HUDEP-2 (cell line): ENCODE measurements at regions not wholly inside any gene's neighbourhood (a gene's known extent, or its start where the extent isn't known, plus 50 kb on each side); places are given as distances from the start of the nearest gene placed in this dataset.
"Not testable (repeated sequence)": the region's sequence is repeated elsewhere in the genome, so short reads cannot be mapped to it uniquely, and the experiment has no call there.

ENCODE experiments used
- DNase-seq, 76 experiments: peaks; one replicate each; lab custom pipeline; 2025; ENCODE audit not compliant: unreplicated experiment in 76 of 76; lab: John Stamatoyannopoulos, UW

DNA sequence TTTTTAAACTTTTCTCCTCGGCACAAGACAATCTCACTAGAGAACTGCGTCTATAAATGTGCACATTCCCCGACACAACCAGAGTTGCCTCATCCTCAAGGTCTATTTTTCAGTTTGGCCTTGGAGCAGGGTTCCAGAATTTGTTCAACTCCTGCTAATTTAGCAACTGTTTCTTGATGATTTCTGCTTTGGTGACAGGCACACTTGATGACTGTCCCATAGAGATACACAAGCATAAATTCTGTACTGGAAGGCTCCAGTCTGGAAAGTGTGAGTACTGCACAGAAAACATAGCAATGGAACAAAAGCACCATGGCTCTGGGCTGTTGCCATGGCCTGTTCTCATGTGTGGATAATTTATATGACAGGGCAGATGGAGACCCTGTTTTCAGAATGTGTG lies 379.6 kb upstream of the PDZRN3 start:
- DNase-seq, result no peak

DNA sequence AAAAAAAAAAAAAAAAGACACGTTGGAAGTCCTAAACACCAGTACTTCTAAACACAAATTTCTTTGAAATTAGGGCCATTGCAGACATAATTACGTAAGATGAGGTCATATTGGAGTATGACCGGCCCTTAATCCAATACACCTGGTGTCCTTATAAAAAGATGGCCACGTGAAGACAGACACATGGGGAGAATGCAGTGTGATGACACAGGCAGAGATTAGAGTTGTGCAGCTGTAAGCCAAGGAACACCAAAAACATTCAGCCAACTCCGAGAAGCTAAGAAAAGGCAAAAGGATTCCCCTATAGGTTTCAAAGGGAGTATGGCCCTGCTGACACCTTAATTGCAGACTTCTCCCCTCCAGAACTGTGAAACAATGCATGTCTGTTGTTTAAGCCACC lies 379.0 kb upstream of the PDZRN3 start:
- no peak for DNase-seq

DNA sequence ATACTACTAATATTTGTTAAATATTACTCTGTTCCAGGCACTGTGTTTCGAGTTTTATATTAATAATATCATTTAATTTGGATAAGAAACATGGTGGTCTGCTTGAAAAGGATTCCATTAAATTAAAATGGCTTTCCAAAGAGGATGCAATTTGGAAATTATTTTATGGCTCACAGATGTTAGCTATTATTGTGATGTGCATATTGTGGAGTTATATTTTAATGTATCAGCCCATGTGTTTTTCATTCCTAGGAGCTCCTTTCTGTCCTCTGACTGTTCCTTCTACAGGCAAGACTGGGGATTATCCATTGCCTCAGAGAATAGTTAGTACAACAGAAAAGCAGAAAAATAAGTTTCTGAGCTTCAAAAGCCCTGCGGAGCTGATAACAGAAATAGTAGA lies 376.7 kb upstream of the PDZRN3 start:
- no peak for DNase-seq

DNA sequence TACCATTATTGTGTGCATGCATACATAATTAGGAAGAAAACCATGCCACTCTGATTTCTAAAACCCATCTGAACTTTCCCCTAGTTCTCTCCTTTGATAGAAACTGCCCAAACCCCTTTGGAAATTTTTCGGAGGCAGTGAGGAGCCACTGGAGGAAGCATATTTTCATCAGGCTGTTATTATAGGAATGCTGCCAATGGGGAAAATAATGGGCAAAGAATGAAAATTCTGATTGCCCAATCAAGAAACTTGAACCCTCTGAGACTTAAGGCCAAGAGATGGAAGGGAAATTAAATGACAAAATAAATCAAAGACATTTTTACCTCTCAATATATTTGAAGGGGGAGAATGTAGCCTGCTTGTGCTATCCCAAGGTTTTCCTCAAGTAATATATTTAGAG lies 376.0 kb upstream of the PDZRN3 start:
- no peak for DNase-seq

DNA sequence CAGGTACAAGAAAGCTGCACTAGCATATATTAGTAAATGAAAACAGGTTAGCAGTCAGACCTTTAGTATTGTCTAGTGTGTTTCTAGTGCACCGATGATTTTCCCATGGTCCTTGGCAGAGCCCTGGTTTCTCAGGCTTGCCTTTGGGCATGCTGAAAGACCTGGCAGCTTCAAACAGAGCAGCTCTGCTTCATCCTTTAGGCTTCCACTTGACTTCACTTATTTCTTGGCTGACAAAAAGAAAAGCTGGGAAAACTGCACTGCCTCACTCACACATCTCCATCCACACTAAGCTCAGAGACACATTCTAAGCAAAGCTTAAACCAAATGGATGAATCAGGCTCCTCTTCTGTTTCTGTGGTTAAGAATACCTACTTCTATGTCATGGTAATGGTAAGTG lies 374.8 kb upstream of the PDZRN3 start:
- DNase-seq, result no peak

DNA sequence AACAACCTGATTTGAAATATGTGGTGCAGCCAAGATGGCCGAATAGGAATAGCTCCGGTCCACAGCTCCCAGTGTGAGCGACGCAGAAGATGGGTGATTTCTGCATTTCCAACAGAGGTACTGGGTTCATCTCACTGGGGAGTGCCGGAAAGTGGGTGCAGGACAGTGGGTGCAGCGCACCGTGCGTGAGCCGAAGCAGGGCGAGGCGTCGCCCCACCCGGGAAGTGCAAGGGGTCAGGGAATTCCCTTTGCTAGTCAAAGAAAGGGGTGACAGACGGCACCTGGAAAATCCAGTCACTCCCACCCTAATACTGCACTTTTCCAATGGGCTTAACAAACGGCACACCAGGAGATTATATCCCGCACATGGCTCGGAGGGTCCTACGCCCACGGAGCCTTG lies 365.9 kb upstream of the PDZRN3 start:
- DNase-seq, result not testable (repeated sequence)

DNA sequence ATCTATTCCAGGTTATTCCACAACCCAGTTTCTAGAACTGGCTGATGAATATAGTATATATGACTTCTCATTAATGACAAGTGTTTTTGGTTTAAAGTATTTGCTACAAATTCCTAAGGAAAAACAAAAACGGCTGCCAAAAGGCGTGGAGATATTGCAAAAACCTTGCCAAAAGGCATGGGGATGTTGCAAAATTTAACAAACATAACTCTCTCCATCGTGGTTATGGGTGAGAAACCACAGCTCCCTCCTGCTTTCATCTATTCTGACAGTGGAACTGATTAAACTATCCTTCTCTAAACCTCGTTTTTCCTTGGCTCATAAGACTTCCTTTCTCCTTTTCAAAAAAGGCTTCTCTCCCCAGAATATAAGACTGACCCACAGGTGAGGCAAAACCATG lies 342.0 kb upstream of the PDZRN3 start:
- DNase-seq, result no peak

DNA sequence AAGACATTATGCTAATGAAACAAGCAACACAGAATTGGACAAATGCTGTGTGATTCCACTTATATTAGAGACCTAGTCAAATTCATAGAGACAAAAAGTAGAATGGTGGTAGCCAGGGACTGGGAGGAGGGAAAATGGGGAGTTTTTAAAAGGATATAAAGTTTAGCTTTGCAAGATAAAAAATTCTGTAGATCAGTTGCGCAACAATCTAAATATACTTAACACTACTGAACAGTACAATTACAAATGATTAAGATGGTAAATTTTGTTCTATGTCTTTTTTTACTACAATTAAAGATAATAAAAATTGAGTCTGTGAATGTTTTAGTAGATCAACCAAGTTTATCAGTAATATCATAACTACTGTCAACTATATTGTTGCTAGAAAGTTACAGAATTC lies 340.1 kb upstream of the PDZRN3 start:
- DNase-seq, result no peak

DNA sequence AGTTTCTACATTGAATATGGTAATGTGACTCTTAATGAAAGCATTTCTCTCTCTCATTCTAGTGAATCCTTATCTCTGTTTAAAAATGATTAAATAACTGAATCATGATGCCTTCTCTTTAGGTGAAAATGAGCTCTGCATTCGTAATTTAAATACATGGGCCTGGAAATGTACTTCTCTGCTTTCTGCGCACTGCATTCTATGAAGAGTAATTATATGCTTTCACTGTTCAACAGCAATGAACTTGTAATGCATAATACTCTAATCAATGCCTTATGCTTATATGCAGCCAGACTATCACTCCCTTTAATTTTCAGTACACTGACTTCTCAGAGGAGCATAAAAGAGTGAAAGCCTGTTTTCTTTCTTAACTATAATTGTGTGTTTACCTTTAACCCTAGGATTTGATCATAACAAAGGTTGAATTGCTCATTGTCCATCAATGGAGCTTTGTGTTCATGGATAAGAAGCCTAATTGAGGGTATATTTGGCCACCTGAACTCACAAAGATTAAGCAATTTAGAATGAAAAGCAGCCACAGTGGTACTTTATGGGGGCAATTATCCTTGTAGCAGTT lies 330.8 kb upstream of the PDZRN3 start:
- DNase-seq, result no peak

DNA sequence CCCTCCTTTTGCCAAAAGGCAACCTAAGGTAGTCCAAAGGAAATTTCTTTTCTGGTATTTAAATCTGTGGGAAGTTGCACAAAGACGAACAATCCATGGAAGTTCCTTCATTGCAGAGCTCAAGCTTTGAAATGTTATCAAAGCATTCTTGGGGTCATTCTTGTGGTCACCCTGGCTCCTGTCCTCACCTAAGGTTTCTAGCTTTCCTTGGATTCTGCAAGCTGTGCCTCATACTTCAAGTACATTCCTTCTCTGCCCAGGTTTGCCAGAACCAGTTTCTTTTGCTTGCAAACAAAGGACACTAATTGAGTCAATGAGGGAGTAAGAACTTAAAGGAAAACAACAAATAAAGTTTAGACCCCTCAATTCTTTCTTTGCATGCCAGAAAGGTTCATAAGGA lies 329.8 kb upstream of the PDZRN3 start:
- DNase-seq, result no peak

DNA sequence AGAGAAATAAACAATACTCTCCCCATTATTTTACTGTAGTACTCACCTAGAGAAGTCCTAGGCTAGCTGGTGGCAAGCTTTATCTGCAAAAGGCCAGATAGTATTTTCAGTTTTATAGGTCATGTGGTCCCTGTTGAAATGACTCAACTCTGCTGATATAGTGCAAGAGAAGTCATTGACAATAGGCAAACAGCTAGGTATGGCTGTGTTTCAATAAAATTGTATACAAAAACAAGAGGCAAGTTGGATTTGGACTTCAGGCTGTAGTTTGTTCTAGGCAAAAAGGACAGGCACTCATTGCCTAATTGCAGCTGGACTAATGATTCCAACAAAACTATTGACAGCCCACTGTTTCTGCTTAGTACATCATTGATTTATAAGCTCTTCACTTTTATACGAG lies 328.0 kb upstream of the PDZRN3 start:
- no peak for DNase-seq

DNA sequence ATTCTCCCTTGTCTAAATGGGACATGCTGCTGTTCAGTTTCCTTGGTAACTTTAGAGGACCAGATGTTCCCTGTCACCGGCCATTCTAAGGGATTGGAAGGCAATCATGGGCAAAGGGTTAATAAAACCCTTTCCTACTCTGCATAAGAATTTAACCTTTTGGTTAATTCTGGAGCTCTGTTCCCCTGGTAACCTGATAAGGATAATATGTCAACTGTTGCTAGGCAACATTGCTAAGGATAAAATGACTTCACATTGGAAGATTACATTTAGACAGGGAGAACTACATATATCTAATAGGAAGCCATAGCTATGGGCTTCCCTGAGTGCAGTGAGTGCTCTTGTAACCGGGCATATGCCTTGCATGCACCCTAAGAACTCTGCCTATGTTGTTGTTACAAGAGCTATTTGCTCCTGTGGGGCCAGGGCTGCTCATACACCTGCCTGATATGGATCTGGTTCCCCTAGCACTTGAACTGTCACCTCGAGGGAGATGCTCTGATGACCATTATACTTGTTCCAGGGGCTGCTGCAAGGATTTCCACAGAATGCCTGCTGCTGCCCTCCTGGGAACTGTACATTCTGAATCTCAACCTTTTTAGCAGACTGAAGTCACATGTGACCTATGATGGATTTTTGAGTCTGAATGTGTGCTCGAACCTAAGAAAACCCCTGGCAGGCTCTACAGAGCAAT lies 326.3 kb upstream of the PDZRN3 start:
- no peak for DNase-seq

DNA sequence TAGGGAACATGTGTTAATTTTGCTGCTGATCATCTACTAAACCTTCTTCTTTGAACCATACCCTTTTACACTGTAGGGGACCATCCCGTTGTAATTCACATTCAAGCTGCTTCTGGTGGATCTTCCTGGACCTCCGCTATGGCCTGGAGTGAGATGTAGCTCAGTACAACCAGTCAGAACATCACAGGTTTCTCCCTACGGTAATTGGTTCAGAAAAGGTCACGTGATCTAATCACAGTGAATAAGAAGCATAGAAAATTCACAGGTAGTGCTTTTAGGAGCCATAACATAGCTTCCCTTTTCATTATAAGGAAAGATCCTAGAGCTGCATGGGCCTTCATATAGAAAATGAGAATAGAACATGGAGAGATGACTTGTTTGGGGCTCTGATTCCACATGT lies 320.8 kb upstream of the PDZRN3 start:
- no peak for DNase-seq

DNA sequence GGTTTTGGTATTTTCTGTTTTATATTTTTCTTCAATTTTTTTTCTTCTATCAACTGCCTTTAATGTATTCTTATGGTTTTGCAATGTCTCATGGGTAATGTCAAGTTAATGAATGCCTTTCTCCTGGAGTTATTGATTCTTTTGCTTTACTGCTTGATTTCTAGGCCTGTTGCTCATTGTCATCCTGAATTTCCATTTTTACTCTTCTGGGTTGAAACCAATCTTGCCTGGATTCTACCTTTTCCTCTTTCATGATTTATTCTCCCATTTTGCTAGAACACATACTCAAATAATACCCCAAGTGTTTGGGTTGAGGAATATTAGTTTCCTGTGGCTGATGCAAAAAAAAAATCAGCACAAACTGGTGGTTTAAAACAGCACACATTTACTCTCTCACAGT lies 315.2 kb upstream of the PDZRN3 start:
- DNase-seq, result no peak

DNA sequence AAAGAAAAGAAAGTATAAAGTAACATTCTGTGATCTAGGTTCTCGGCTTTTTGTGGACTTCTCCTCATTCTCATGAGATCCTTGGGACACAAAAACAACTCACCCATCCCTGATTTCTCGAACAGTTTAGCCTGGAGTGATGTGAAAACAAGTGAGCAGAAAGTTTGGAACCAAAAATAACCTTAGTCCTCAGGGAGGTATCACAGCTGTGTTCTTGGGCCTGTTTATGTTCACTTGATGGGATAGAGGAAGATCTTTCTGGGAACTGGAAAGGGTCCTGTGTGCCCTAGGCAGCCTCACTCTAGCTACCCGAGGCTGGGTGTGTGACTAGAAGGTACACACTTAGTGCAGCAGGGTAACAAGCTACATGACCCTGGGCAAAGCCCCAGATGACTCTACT lies 308.8 kb upstream of the PDZRN3 start:
- no peak for DNase-seq

DNA sequence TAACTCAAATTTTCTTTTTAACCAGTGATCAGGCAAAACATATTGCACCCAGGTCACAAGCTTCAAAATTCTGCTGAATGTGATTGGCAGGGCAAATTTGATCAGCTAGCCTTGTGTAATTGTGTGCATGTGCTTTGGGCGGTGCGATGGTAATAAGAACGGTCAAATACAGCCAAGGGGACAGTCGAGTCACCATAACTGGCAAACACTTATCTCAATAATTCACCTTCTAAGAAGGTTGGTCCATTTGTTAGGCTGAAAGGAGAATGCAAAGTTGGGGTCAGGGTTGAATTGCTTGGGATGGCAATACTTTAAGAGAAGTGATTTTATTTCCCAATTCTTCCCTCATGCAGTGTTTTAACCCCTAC lies 302.4 kb upstream of the PDZRN3 start:
- DNase-seq, result no peak

DNA sequence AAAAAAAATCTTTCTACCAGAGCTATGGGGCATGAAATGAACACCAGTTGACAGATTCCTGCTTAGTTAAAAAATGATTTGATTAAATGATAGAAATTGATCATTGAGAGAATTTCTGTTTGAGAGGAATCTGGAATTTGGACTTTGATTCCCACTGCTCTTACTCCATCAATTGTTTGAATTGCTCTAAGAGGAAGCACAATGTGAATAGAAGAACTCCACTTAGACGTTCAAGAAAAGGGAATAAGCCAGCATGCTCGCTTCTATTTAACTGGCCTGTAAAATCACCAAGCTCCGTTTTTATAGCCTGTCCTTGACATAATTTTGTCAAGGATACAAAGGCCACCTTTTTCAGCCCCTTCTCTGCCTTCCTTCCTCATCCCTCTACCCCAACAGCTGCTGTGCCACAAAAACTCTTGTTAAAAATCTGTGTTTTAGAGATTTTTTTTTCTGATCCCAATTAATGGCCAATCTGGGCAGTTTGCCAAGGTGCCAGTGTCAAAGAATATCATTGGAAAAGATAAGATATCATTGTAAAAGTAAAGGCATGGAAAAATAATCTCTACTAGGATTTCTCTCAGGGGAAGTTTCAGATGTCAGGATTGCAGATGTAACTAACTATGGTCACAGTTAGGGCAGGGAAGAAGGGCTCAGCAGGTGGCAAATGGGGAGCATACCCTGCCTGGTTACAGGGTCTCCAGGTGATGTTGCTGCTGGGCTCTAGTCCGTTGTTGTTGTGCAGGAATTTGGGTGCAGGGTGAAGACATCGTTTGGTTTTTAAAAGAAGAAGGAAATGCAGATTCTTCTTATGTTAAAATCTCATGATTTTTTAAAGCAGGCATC lies 301.8 kb upstream of the PDZRN3 start:
- no peak for DNase-seq

DNA sequence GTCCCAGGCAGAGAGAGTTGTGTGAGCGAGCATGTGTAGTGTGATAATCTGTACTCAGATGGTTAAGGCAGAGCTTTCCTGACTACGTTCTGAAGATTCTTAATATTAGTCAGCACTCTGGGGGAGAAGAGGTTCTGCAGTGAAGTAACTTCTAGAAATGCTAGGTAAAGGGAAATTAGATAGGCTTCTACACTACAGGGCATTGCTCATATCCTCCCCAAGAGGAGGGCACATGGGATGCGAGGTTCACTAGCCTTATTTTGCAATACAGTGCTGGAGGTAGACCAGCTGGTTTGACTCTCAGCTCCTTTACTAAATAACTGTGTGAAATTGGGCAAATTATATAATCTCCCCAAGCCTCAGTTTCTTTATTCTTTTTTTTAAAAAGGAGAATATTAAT lies 300.3 kb upstream of the PDZRN3 start:
- no peak for DNase-seq

DNA sequence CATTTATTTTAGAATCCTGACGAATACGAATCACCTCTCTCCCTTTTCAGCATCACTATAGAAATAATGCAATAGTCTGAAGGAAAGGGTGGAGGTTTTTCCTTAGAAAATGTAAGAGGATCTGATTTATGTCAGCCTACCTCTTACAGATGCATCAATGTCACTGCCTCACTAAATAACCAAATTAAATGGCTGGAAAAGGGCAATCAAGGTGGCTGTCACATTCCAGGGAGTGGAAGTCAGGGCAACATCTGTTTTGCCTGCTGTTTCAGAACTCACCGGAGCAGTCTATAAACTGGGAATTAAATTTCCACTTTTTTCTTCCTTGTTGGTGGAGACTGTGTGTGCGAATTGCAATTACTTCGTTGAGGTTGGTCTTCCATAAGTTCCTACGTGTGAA lies 299.3 kb upstream of the PDZRN3 start:
- DNase-seq, result no peak

DNA sequence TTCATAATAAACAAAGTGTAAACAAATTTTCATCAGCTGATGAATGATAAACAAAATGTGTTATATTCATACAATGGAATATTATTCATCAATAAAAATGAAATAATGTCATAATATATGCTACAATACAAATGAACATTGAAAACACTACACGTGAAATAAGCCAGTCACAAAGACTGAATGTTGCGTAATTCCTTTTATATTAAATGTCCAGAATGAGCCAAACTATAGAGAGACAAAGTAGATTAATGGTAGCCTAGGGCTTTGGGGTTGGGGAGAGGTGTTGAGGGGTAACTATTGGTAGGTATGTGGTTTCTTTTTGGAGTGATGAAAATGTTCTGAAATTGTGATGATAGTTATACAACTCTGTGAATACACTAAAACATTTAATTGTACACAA lies 292.9 kb upstream of the PDZRN3 start:
- no peak for DNase-seq

DNA sequence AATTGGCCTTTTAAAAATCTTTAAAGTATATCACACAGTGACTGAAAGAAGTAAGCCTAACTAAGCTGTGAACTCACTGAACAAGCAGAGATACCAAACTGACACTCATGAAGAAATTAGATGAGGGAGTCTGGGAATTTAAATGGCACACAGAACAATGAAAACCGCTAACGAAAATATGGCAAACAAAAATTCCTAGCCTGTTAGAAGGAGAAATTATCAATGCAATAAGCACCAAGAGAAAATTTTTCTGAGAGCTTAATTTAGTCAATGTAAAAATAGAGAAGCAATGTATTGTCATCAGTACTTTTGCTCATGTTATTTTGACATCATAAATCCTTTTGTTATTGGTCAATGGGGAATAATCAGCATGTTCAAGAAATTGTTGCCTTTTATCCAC lies 291.1 kb upstream of the PDZRN3 start:
- no peak for DNase-seq

DNA sequence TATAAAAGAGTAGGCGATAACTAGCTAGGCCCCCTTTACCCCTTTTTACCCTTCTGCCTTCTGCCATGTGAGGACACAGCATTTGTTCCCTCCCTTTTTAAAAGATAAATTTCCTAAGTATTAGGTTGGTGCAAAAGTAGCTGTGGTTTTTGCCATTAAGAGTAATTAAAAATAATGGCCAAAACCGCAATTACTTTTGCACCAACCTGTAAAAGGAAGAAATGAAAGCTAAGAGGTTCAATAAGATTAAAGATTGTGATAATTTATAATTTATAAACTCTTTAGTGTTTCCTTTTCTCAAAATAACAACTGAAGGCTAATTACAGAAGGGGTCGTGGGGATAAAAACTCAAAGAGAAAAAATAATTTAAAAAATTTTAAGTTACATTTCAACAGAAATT lies 283.5 kb upstream of the PDZRN3 start:
- no peak for DNase-seq
